Mesendoderm (in vitro differentiated cells): ENCODE measurements at regions not wholly inside any gene's neighbourhood (a gene's known extent, or its start where the extent isn't known, plus 50 kb on each side); places are given as distances from the start of the nearest gene placed in this dataset.

Source experiments
- DNase-seq: peaks from one replicate; pipeline ENCODE4 v3.0.0; 2013
- H2AK5ac ChIP-seq: 2 replicates; pipeline ENCODE4 v1.6.1; 2013; ENCODE audit warnings: low read length, inconsistent platforms
- H2BK120ac ChIP-seq: 2 replicates; pipeline ENCODE4 v1.6.1; 2013; ENCODE audit warnings: low read depth, mild to moderate bottlenecking, low read length, moderate library complexity, mixed read lengths
- H2BK15ac ChIP-seq: replicated peaks from 2 replicates; pipeline ENCODE4 v1.6.1; 2013; ENCODE audit warnings: low read depth, mild to moderate bottlenecking, moderate library complexity
- H2BK5ac ChIP-seq: 2 replicates; pipeline ENCODE4 v1.6.1; 2013; ENCODE audit warnings: low read length, inconsistent platforms
- H3K18ac ChIP-seq: 2 replicates; pipeline ENCODE4 v1.6.1; 2013; ENCODE audit warnings: mild to moderate bottlenecking, low read length, mixed read lengths
- H3K23ac ChIP-seq: one replicate; pipeline ENCODE4 v1.6.1; 2013; ENCODE audit warnings: low read length
- H3K27ac ChIP-seq: 2 replicates; pipeline ENCODE4 v1.5.1; 2013; ENCODE audit warnings: low read depth, mild to moderate bottlenecking, inconsistent platforms, low read length, moderate library complexity
- H3K27me3 ChIP-seq: 2 replicates; pipeline ENCODE4 v1.6.1; 2013; ENCODE audit warnings: low read length, control low read depth, mild to moderate bottlenecking, inconsistent platforms; ENCODE audit not compliant: insufficient read depth, poor library complexity
- H3K36me3 ChIP-seq: 2 replicates; pipeline ENCODE4 v1.6.1; 2013; ENCODE audit warnings: low read length, inconsistent platforms; ENCODE audit not compliant: control insufficient read depth, insufficient read depth
- H3K4ac ChIP-seq: one replicate; pipeline ENCODE4 v1.6.1; 2013; ENCODE audit warnings: low read depth, mild to moderate bottlenecking, low read length, moderate library complexity
- H3K4me1 ChIP-seq: 2 replicates; pipeline ENCODE4 v1.6.1; 2013; ENCODE audit warnings: low read depth, low read length, inconsistent platforms; ENCODE audit not compliant: control insufficient read depth
- H3K4me2 ChIP-seq: 2 replicates; pipeline ENCODE4 v1.6.1; 2013; ENCODE audit warnings: low read length
- H3K4me3 ChIP-seq: 2 replicates; pipeline ENCODE4 v1.5.1; 2013; ENCODE audit warnings: mild to moderate bottlenecking, low read length
- H3K56ac ChIP-seq: one replicate; pipeline ENCODE4 v1.6.1; 2013; ENCODE audit warnings: low read length
- H3K79me1 ChIP-seq: 2 replicates; pipeline ENCODE4 v1.6.1; 2013; ENCODE audit warnings: low read length, inconsistent platforms
- H3K79me2 ChIP-seq: 2 replicates; pipeline ENCODE4 v1.6.1; 2013; ENCODE audit warnings: mild to moderate bottlenecking, low read length; ENCODE audit not compliant: control insufficient read depth, insufficient read depth
- H3K9ac ChIP-seq: 2 replicates; pipeline ENCODE4 v1.6.1; 2013; ENCODE audit warnings: low read length, inconsistent platforms
- H4K5ac ChIP-seq: one replicate; pipeline ENCODE4 v1.6.1; 2013; ENCODE audit warnings: low read length
- H4K8ac ChIP-seq: one replicate; pipeline ENCODE4 v1.6.1; 2013; ENCODE audit warnings: low read depth, mild to moderate bottlenecking, control low read depth, low read length, moderate library complexity
- WGBS: extraction: QIAGEN DNeasy Blood & Tissue Kit; methylation state at CpG from one replicate; pipeline ENCODE4 v1.1.7; 2013; ENCODE audit warnings: low lambda C conversion rate, missing lambda C conversion rate; ENCODE audit not compliant: insufficient coverage; ENCODE audit errors: extremely low coverage; 5-methylcytosine and 5-hydroxymethylcytosine counted together

GRCh38 chr13:40452741-40453334 lies 213.6 kb downstream of the FOXO1 start:
- H2BK15ac ChIP-seq: no peak overlapping the region
- H3K4ac ChIP-seq: no peak overlapping the region
- no peaks in the 10 kb centered on the region for H3K36me3 ChIP-seq
- H3K27ac ChIP-seq: no peak overlapping the region
- H3K9ac ChIP-seq: no peak overlapping the region
- no peak overlapping the region for H2BK120ac ChIP-seq
- no peaks in the 10 kb centered on the region for H3K79me2 ChIP-seq
- DNase-seq: no peak
- no peaks in the 10 kb centered on the region for H3K79me1 ChIP-seq
- H3K56ac ChIP-seq: peak overlapping the region; percentile 31
- H3K4me1 ChIP-seq: no peaks in the 10 kb centered on the region
- H4K5ac ChIP-seq: no peak overlapping the region
- H3K4me2 ChIP-seq: no peak overlapping the region
- no CpG with 5 or more reads among the region's 3 CpGs for WGBS
- no peak overlapping the region for H3K23ac ChIP-seq
- H3K4me3 ChIP-seq: no peak overlapping the region
- H3K18ac ChIP-seq: no peak overlapping the region
- no peaks in the 10 kb centered on the region for H3K27me3 ChIP-seq
- H2BK5ac ChIP-seq: peak overlapping the region; percentile 30
- no peak overlapping the region for H4K8ac ChIP-seq
- H2AK5ac ChIP-seq: no peak overlapping the region

GRCh38 chr13:40453351-40454021 lies 213.0 kb downstream of the FOXO1 start:
- H3K9ac ChIP-seq: no peak overlapping the region
- no peak overlapping the region for H3K23ac ChIP-seq
- no peak overlapping the region for H2BK15ac ChIP-seq
- H3K18ac ChIP-seq: no peak overlapping the region
- H3K79me2 ChIP-seq: no peaks in the 10 kb centered on the region
- no CpG with 5 or more reads among the region's 6 CpGs for WGBS
- no peak overlapping the region for H3K4me3 ChIP-seq
- H4K8ac ChIP-seq: no peak overlapping the region
- no peaks in the 10 kb centered on the region for H3K36me3 ChIP-seq
- no peak overlapping the region for H2BK5ac ChIP-seq
- H3K4ac ChIP-seq: no peak overlapping the region
- H3K4me2 ChIP-seq: no peak overlapping the region
- peak; percentile 49 for DNase-seq
- no peak overlapping the region for H2BK120ac ChIP-seq
- no peak overlapping the region for H3K27ac ChIP-seq
- no peak overlapping the region for H3K56ac ChIP-seq
- H3K79me1 ChIP-seq: no peaks in the 10 kb centered on the region
- no peaks in the 10 kb centered on the region for H3K27me3 ChIP-seq
- H2AK5ac ChIP-seq: no peak overlapping the region
- H4K5ac ChIP-seq: no peak overlapping the region
- H3K4me1 ChIP-seq: no peaks in the 10 kb centered on the region

GRCh38 chr13:40456397-40456953 lies 210.0 kb downstream of the FOXO1 start:
- no peaks in the 10 kb centered on the region for H3K4me1 ChIP-seq
- no peaks in the 10 kb centered on the region for H3K79me2 ChIP-seq
- H3K4me2 ChIP-seq: no peak overlapping the region
- no peak overlapping the region for H2AK5ac ChIP-seq
- H3K56ac ChIP-seq: no peak overlapping the region
- H3K27ac ChIP-seq: no peak overlapping the region
- no peak overlapping the region for H3K9ac ChIP-seq
- no peak for DNase-seq
- H3K79me1 ChIP-seq: no peaks in the 10 kb centered on the region
- no peak overlapping the region for H4K8ac ChIP-seq
- WGBS: no CpG with 5 or more reads among the region's 3 CpGs
- H2BK120ac ChIP-seq: no peak overlapping the region
- H3K27me3 ChIP-seq: no peaks in the 10 kb centered on the region
- no peak overlapping the region for H3K4ac ChIP-seq
- no peak overlapping the region for H3K23ac ChIP-seq
- H4K5ac ChIP-seq: no peak overlapping the region
- H2BK5ac ChIP-seq: no peak overlapping the region
- H2BK15ac ChIP-seq: no peak overlapping the region
- no peaks in the 10 kb centered on the region for H3K36me3 ChIP-seq
- H3K18ac ChIP-seq: no peak overlapping the region
- H3K4me3 ChIP-seq: no peak overlapping the region

- Histone ChIP-seq H3K18ac (no peak overlapping the region), H3K4ac (no peak overlapping the region), H3K79me2 (no peaks in the 10 kb centered on the region), H2BK5ac (no peak overlapping the region), H3K36me3 (no peaks in the 10 kb centered on the region), H3K4me3 (no peak overlapping the region), H2AK5ac (no peak overlapping the region), H3K23ac (no peak overlapping the region), H2BK15ac (no peak overlapping the region), H3K27ac (no peak overlapping the region), H3K4me2 (no peak overlapping the region), H3K27me3 (no peaks in the 10 kb centered on the region), H3K4me1 (no peaks in the 10 kb centered on the region), H4K5ac (no peak overlapping the region), H3K79me1 (no peaks in the 10 kb centered on the region), H4K8ac (no peak overlapping the region), H2BK120ac (no peak overlapping the region), H3K56ac (no peak overlapping the region), H3K9ac (no peak overlapping the region)
- no peak for DNase-seq
- WGBS: no CpG with 5 or more reads among the region's 8 CpGs
Measured at GRCh38 chr13:40456979-40457553, 209.4 kb downstream of the FOXO1 start.

- Histone ChIP-seq H3K36me3 (no peaks in the 10 kb centered on the region), H3K9ac (no peak overlapping the region), H2AK5ac (no peak overlapping the region), H3K4ac (no peak overlapping the region), H3K27ac (no peak overlapping the region), H3K18ac (no peak overlapping the region), H4K8ac (no peak overlapping the region), H2BK5ac (no peak overlapping the region), H3K79me1 (no peaks in the 10 kb centered on the region), H3K4me1 (no peaks in the 10 kb centered on the region), H2BK15ac (no peak overlapping the region), H3K4me2 (no peak overlapping the region), H3K56ac (no peak overlapping the region), H3K23ac (no peak overlapping the region), H3K79me2 (no peaks in the 10 kb centered on the region), H3K27me3 (no peaks in the 10 kb centered on the region), H2BK120ac (no peak overlapping the region), H4K5ac (no peak overlapping the region), H3K4me3 (no peak overlapping the region)
- no CpG with 5 or more reads among the region's 12 CpGs for WGBS
- no peak for DNase-seq
Measured at GRCh38 chr13:40457929-40458719, 208.3 kb downstream of the FOXO1 start.
